HEK293 (cell line): ENCODE measurements at regions not wholly inside any gene's neighbourhood (a gene's known extent, or its start where the extent isn't known, plus 50 kb on each side); places are given as distances from the start of the nearest gene placed in this dataset.

Experiments used
- CTCF ChIP-seq: fragments of 450-650 bp; formaldehyde crosslinking; IDR thresholded peaks from 2 replicates; pipeline ENCODE4 v1.5.1; 2016; ENCODE audit warnings: missing biosample characterization, missing genetic modification characterization
- ZNF10 ChIP-seq: fragments of 450-650 bp; formaldehyde crosslinking; IDR thresholded peaks from 2 replicates; pipeline ENCODE4 v1.5.1; 2017; ENCODE audit warnings: missing biosample characterization, missing genetic modification characterization
- ZNF513 ChIP-seq: fragments of 450-650 bp; IDR thresholded peaks from 2 replicates; pipeline ENCODE4 v1.5.1; 2018; ENCODE audit warnings: missing biosample characterization, missing genetic modification characterization
- ZNF558 ChIP-seq: fragments of 450-650 bp; formaldehyde crosslinking; IDR thresholded peaks from 2 replicates; pipeline ENCODE4 v1.5.1; 2016; ENCODE audit warnings: missing biosample characterization, missing genetic modification characterization

GRCh38 chr11:70756341-70756740 lies 358.0 kb downstream of the CTTN start:
- no peak for TF ChIP-seq CTCF (tag by site-specific recombination)
- no peak for TF ChIP-seq ZNF10 (tag by site-specific recombination)
- no peak for TF ChIP-seq ZNF558 (tag by site-specific recombination)
- no peak for TF ChIP-seq ZNF513 (tag by site-specific recombination)
